DMS53 (cell line): ENCODE measurements at regions not wholly inside any gene's neighbourhood (a gene's known extent, or its start where the extent isn't known, plus 50 kb on each side); places are given as distances from the start of the nearest gene placed in this dataset.
"Not testable (repeated sequence)": the region's sequence is repeated elsewhere in the genome, so short reads cannot be mapped to it uniquely, and the experiment has no call there.

ENCODE experiments used
- DNase-seq: peaks from one replicate; lab custom pipeline; 2025; lab: John Stamatoyannopoulos, UW

- DNase-seq, result no peak
Measured at GRCh38 chr3:21020681-21021080, 730.3 kb downstream of the ZNF385D start.

- DNase-seq, result no peak
Measured at GRCh38 chr3:21020043-21020442, 731.0 kb downstream of the ZNF385D start.

- DNase-seq, result peak; percentile 79
Measured at GRCh38 chr3:21017115-21017852, 733.7 kb downstream of the ZNF385D start.

GRCh38 chr3:21013566-21013965 is 737.4 kb downstream of the ZNF385D start:
- DNase-seq, result no peak

- no peak for DNase-seq
Measured at GRCh38 chr3:20999661-21000060, 751.3 kb downstream of the ZNF385D start.

GRCh38 chr3:20997183-20997582 is 753.8 kb downstream of the ZNF385D start:
- no peak for DNase-seq

GRCh38 chr3:20990896-20991295 is 760.1 kb downstream of the ZNF385D start:
- DNase-seq, result no peak

- not testable (repeated sequence) for DNase-seq
Measured at GRCh38 chr3:20989653-20990052, 761.4 kb downstream of the ZNF385D start.

- no peak for DNase-seq
Measured at GRCh38 chr3:20984594-20985205, 766.3 kb downstream of the ZNF385D start.

GRCh38 chr3:20975188-20975651 is 775.8 kb downstream of the ZNF385D start:
- no peak for DNase-seq

- DNase-seq, result no peak
Measured at GRCh38 chr3:20974396-20974795, 776.6 kb downstream of the ZNF385D start.

GRCh38 chr3:20970807-20971206 is 780.2 kb downstream of the ZNF385D start:
- not testable (repeated sequence) for DNase-seq

- DNase-seq, result not testable (repeated sequence)
Measured at GRCh38 chr3:20967485-20967884, 781.5 kb upstream of the SGO1 start.

GRCh38 chr3:20958161-20958560 is 772.2 kb upstream of the SGO1 start:
- DNase-seq, result no peak

GRCh38 chr3:20945892-20946291 is 759.9 kb upstream of the SGO1 start:
- no peak for DNase-seq

GRCh38 chr3:20935791-20936190 is 749.8 kb upstream of the SGO1 start:
- no peak for DNase-seq

- DNase-seq, result no peak
Measured at GRCh38 chr3:20931834-20932233, 745.8 kb upstream of the SGO1 start.

GRCh38 chr3:20930034-20930433 is 744.0 kb upstream of the SGO1 start:
- DNase-seq, result peak; percentile 53

- no peak for DNase-seq
Measured at GRCh38 chr3:20924646-20925385, 738.8 kb upstream of the SGO1 start.

GRCh38 chr3:20921112-20921511 is 735.1 kb upstream of the SGO1 start:
- not testable (repeated sequence) for DNase-seq

GRCh38 chr3:20916951-20917606 is 731.1 kb upstream of the SGO1 start:
- DNase-seq, result no peak

GRCh38 chr3:20914310-20914709 is 728.3 kb upstream of the SGO1 start:
- DNase-seq, result no peak
